ENCODE measurements at regions not wholly inside any gene's neighbourhood (a gene's known extent, or its start where the extent isn't known, plus 50 kb on each side); places are given as distances from the start of the nearest gene placed in this dataset.

- no peak for TF ChIP-seq POLR2A (IDR thresholded peaks at IDR 0.05; ENCODE audit: low read depth, low read length)
- no peak for TF ChIP-seq TAF1 (IDR thresholded peaks at IDR 0.05; ENCODE audit: low read depth, low read length)
- no peak for DNase-seq (ENCODE audit: insufficient read length, low spot score)
- no peak for FAIRE-seq
These were observed 70.5 kb upstream of the CTTNBP2NL start for GRCh38 chr1:112325504-112325903.

- DNase-seq (ENCODE audit: insufficient read length, low spot score): no peak
- TF ChIP-seq POLR2AphosphoS5 (IDR thresholded peaks at IDR 0.05; ENCODE audit: low read depth, low read length): no peak
- FAIRE-seq: no peak
These were observed 67.4 kb upstream of the CTTNBP2NL start for GRCh38 chr1:112328600-112328999.

GRCh38 chr1:112332176-112333150 is 63.6 kb upstream of the CTTNBP2NL start:
- FAIRE-seq (no peak), DNase-seq (ENCODE audit: insufficient read length, low spot score) (no peak)
- no peak for TF ChIP-seq POLR2AphosphoS5 (IDR thresholded peaks at IDR 0.05; ENCODE audit: low read depth, low read length)
- TF ChIP-seq POLR2A (IDR thresholded peaks at IDR 0.05; ENCODE audit: low read depth, low read length): no peak
- no peak for TF ChIP-seq POU2F2 (IDR thresholded peaks at IDR 0.05; ENCODE audit: low read depth, low read length)
- TF ChIP-seq SPI1 (IDR thresholded peaks at IDR 0.05; ENCODE audit: low read depth, low read length): no peak
- no peak for TF ChIP-seq PAX5 (IDR thresholded peaks at IDR 0.05; ENCODE audit: insufficient read depth, low read length, severe bottlenecking)
- no peak for TF ChIP-seq TAF1 (IDR thresholded peaks at IDR 0.05; ENCODE audit: low read depth, low read length)

- TF ChIP-seq PAX5 (IDR thresholded peaks at IDR 0.05; ENCODE audit: insufficient read depth, low read length, severe bottlenecking) (no peak), SPI1 (IDR thresholded peaks at IDR 0.05; ENCODE audit: low read depth, low read length) (no peak), TAF1 (IDR thresholded peaks at IDR 0.05; ENCODE audit: low read depth, low read length) (no peak), POLR2A (IDR thresholded peaks at IDR 0.05; ENCODE audit: low read depth, low read length) (no peak), POLR2AphosphoS5 (IDR thresholded peaks at IDR 0.05; ENCODE audit: low read depth, low read length) (no peak)
- FAIRE-seq (no peak), DNase-seq (ENCODE audit: insufficient read length, low spot score) (no peak)
These were observed 60.7 kb upstream of the CTTNBP2NL start for GRCh38 chr1:112335351-112335750.

GRCh38 chr1:112337028-112337531 is 58.9 kb upstream of the CTTNBP2NL start:
- FAIRE-seq (no peak), DNase-seq (ENCODE audit: insufficient read length, low spot score) (no peak)
- TF ChIP-seq POLR2AphosphoS5 (IDR thresholded peaks at IDR 0.05; ENCODE audit: low read depth, low read length) (no peak), POLR2A (IDR thresholded peaks at IDR 0.05; ENCODE audit: low read depth, low read length) (no peak), SPI1 (IDR thresholded peaks at IDR 0.05; ENCODE audit: low read depth, low read length) (no peak)

GRCh38 chr1:112341986-112342385 is 54.0 kb upstream of the CTTNBP2NL start:
- DNase-seq (ENCODE audit: insufficient read length, low spot score) (no peak), FAIRE-seq (no peak)
- TF ChIP-seq PAX5 (IDR thresholded peaks at IDR 0.05; ENCODE audit: insufficient read depth, low read length, severe bottlenecking) (no peak), POLR2AphosphoS5 (IDR thresholded peaks at IDR 0.05; ENCODE audit: low read depth, low read length) (no peak), POU2F2 (IDR thresholded peaks at IDR 0.05; ENCODE audit: low read depth, low read length) (no peak), POLR2A (IDR thresholded peaks at IDR 0.05; ENCODE audit: low read depth, low read length) (no peak), TAF1 (IDR thresholded peaks at IDR 0.05; ENCODE audit: low read depth, low read length) (no peak), SPI1 (IDR thresholded peaks at IDR 0.05; ENCODE audit: low read depth, low read length) (no peak)

GRCh38 chr1:112342558-112342957 is 53.5 kb upstream of the CTTNBP2NL start:
- FAIRE-seq (no peak), DNase-seq (ENCODE audit: insufficient read length, low spot score) (no peak)
- TF ChIP-seq POLR2AphosphoS5 (IDR thresholded peaks at IDR 0.05; ENCODE audit: low read depth, low read length): no peak

- peak; percentile 76 for FAIRE-seq
- no peak for DNase-seq (ENCODE audit: insufficient read length, low spot score)
- TF ChIP-seq POLR2AphosphoS5 (IDR thresholded peaks at IDR 0.05; ENCODE audit: low read depth, low read length): no peak
- no peak for TF ChIP-seq POLR2A (IDR thresholded peaks at IDR 0.05; ENCODE audit: low read depth, low read length)
- TF ChIP-seq POU2F2 (IDR thresholded peaks at IDR 0.05; ENCODE audit: low read depth, low read length): no peak
- no peak for TF ChIP-seq TAF1 (IDR thresholded peaks at IDR 0.05; ENCODE audit: low read depth, low read length)
- no peak for TF ChIP-seq PAX5 (IDR thresholded peaks at IDR 0.05; ENCODE audit: insufficient read depth, low read length, severe bottlenecking)
- TF ChIP-seq SPI1 (IDR thresholded peaks at IDR 0.05; ENCODE audit: low read depth, low read length): no peak
These were observed 51.1 kb upstream of the CTTNBP2NL start for GRCh38 chr1:112344754-112345423.
